HUES64 (cell line): ENCODE measurements at regions not wholly inside any gene's neighbourhood (a gene's known extent, or its start where the extent isn't known, plus 50 kb on each side); places are given as distances from the start of the nearest gene placed in this dataset.

Experiments used
- H3K27ac ChIP-seq: 2 replicates; pipeline ENCODE4 v1.7.0; 2013; ENCODE audit warnings: low read depth, low read length, inconsistent platforms
- H3K27me3 ChIP-seq: 2 replicates; pipeline ENCODE4 v1.6.1; 2013; ENCODE audit warnings: mild to moderate bottlenecking, low read length; ENCODE audit not compliant: insufficient read depth
- H3K36me3 ChIP-seq: 2 replicates; pipeline ENCODE4 v1.6.1; 2013; ENCODE audit warnings: mild to moderate bottlenecking, low read length; ENCODE audit not compliant: insufficient read depth
- H3K4me1 ChIP-seq: 2 replicates; pipeline ENCODE4 v1.6.1; 2013; ENCODE audit warnings: mild to moderate bottlenecking, low read length, moderate library complexity; ENCODE audit not compliant: insufficient read depth
- H3K4me3 ChIP-seq: 2 replicates; pipeline ENCODE4 v1.5.1; 2013; ENCODE audit warnings: mild to moderate bottlenecking, low read length, moderate library complexity
- H3K9ac ChIP-seq: 2 replicates; pipeline ENCODE4 v1.6.1; 2013; ENCODE audit warnings: mild to moderate bottlenecking, low read depth, low read length
- H3K9me3 ChIP-seq: 2 replicates; pipeline ENCODE4 v1.6.1; 2013; ENCODE audit warnings: low read depth, low read length; ENCODE audit not compliant: insufficient read depth
- WGBS: fragments of 150-250, 120-280 bp; methylation state at CpG from one replicate; pipeline ENCODE4 v1.1.7; 2013; ENCODE audit warnings: missing lambda C conversion rate; 5-methylcytosine and 5-hydroxymethylcytosine counted together

GRCh38 chr12:115408642-115409041 is 724.7 kb upstream of the TBX3 start:
- H3K27ac ChIP-seq: no peak overlapping the region
- H3K36me3 ChIP-seq: no peaks in the 10 kb centered on the region
- no peak overlapping the region for H3K9ac ChIP-seq
- 94% methylated on average over 3 of the region's 3 CpGs for WGBS
- H3K4me3 ChIP-seq: no peak overlapping the region
- no peaks in the 10 kb centered on the region for H3K27me3 ChIP-seq
- H3K9me3 ChIP-seq: no peaks in the 10 kb centered on the region
- peaks cover 21% of the 10 kb centered on the region for H3K4me1 ChIP-seq

DNA sequence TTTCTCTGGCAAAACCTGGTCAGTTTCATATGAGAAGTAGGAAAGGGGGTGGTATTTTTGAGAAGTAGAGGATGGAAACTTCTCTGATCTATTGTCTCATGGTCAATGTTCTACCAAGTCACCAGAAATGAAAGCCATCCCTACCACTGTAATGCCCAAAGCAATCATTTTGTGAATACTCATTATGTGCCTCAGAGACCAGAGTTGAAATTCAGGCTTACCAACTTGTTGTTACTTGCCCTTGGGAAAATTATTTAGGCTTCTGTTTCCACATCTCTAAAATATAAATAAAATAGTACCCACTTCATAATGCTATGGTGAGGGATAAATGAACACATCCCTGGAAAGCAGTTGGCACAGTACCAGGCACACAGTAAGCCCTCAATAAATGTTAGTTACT is 723.7 kb upstream of the TBX3 start:
- no peak overlapping the region for H3K9ac ChIP-seq
- H3K4me1 ChIP-seq: peaks cover 21% of the 10 kb centered on the region
- H3K36me3 ChIP-seq: no peaks in the 10 kb centered on the region
- H3K4me3 ChIP-seq: no peak overlapping the region
- no peak overlapping the region for H3K27ac ChIP-seq
- no peaks in the 10 kb centered on the region for H3K27me3 ChIP-seq
- no peaks in the 10 kb centered on the region for H3K9me3 ChIP-seq

GRCh38 chr12:115407036-115407435 is 723.1 kb upstream of the TBX3 start:
- 88% methylated on average over 6 of the region's 6 CpGs for WGBS
- Histone ChIP-seq H3K27ac (no peak overlapping the region), H3K4me3 (no peak overlapping the region), H3K9me3 (no peaks in the 10 kb centered on the region), H3K4me1 (peaks cover 17% of the 10 kb centered on the region), H3K36me3 (no peaks in the 10 kb centered on the region), H3K27me3 (no peaks in the 10 kb centered on the region), H3K9ac (no peak overlapping the region)

DNA sequence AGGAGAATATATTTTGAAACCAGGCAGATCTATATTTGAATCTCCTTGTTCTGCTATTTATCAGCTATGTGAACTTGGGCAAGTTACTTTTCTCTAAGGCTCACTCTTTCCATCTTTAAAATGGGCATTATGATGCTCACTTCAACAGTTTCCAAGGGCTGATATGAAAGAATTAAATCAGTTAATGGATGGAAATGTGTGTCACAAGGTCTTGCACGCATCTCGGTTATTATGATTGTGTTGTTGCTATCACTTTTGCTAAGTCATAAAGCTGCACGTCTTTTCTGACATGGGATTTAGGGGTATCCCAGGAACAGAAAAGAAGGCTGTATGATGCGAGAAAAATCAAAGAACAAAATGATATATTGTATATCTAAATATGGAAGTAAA is 721.5 kb upstream of the TBX3 start:
- Histone ChIP-seq H3K4me3 (no peak overlapping the region), H3K27me3 (no peaks in the 10 kb centered on the region), H3K9me3 (no peaks in the 10 kb centered on the region), H3K27ac (no peak overlapping the region), H3K9ac (no peak overlapping the region), H3K4me1 (peaks cover under 1% of the 10 kb centered on the region), H3K36me3 (no peaks in the 10 kb centered on the region)
- WGBS: 95% methylated on average over 3 of the region's 4 CpGs

GRCh38 chr12:115404761-115405470 is 720.9 kb upstream of the TBX3 start:
- no peak overlapping the region for H3K4me3 ChIP-seq
- 92% methylated on average over 9 of the region's 9 CpGs for WGBS

DNA sequence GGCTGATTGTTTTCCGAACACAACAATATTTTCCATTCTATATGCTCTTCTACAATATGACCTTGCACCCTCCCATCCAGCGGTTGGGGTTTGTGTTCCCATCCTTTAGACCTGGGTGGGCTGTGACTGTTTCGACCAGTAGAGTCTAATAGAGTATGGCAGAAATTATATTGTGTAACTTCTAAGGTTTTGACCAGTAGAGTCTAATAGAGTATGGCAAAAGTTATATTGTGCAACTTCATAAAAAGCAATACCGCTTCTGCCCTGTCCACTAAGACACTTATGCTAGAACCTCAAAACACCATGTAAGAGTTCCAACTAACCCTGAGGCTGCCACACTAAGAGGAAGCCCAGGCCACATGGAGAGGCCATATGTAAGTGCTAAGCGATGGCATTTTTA is 719.7 kb upstream of the TBX3 start:
- no peak overlapping the region for H3K9ac ChIP-seq
- no peak overlapping the region for H3K4me3 ChIP-seq
- H3K9me3 ChIP-seq: no peaks in the 10 kb centered on the region
- H3K27ac ChIP-seq: no peak overlapping the region
- 94% methylated on average over 5 of the region's 5 CpGs for WGBS
- no peaks in the 10 kb centered on the region for H3K36me3 ChIP-seq
- H3K4me1 ChIP-seq: no peaks in the 10 kb centered on the region; the same call in 1 of the 2 replicates
- no peaks in the 10 kb centered on the region for H3K27me3 ChIP-seq

More at GRCh38 chr12:115404761-115405470, 720.9 kb upstream of the TBX3 start:
- H3K27ac ChIP-seq: no peak overlapping the region
- no peaks in the 10 kb centered on the region for H3K27me3 ChIP-seq
- no peaks in the 10 kb centered on the region for H3K9me3 ChIP-seq
- no peak overlapping the region for H3K9ac ChIP-seq
- H3K36me3 ChIP-seq: no peaks in the 10 kb centered on the region
- no peaks in the 10 kb centered on the region; the same call in 1 of the 2 replicates for H3K4me1 ChIP-seq

- no peaks in the 10 kb centered on the region for H3K9me3 ChIP-seq
- no peaks in the 10 kb centered on the region; the same call in 1 of the 2 replicates for H3K4me1 ChIP-seq
- H3K27ac ChIP-seq: no peak overlapping the region
- no peaks in the 10 kb centered on the region for H3K36me3 ChIP-seq
- H3K4me3 ChIP-seq: no peak overlapping the region
- WGBS: 80% methylated on average over 2 of the region's 2 CpGs
- H3K9ac ChIP-seq: no peak overlapping the region
- H3K27me3 ChIP-seq: no peaks in the 10 kb centered on the region
These were observed 719.3 kb upstream of the TBX3 start for GRCh38 chr12:115403253-115403652.

DNA sequence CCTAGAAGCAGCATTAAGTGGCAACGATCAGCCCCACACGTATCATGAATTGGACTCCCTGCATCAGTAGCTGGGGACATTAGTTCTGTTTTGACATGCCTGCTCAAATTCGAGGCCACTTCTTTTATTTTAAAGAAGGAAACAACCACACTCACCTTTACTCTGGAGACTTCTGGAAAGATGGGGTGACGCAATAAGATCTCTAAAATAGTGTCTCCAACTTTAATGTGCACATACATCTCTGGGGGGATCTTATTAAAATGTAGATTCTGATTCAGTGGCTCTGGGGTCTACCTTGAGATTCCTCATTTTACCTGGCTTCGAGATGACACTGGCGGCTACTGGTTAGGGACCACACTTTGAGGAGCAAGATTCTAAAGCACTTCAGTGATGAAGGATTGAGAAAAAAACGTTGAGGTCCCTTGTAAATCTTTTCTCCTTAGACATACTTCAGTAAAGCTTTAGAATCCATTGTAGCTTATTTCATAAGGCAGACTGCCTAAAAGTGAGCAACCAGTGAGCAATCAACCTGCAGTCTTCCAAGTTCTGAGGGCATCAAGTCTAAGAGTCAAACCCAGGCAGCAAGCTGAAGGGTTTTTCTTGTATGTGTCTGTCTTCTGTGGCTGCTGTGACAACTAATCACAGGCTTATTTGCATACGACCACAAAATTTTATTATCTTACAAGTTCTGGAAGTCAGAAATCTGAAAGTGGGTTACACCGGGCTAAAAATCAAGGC is 718.6 kb upstream of the TBX3 start:
- Histone ChIP-seq H3K4me1 (no peaks in the 10 kb centered on the region; the same call in 1 of the 2 replicates), H3K9me3 (no peaks in the 10 kb centered on the region), H3K4me3 (no peak overlapping the region), H3K27ac (no peak overlapping the region), H3K27me3 (no peaks in the 10 kb centered on the region), H3K9ac (no peak overlapping the region), H3K36me3 (no peaks in the 10 kb centered on the region)
- 91% methylated on average over 8 of the region's 9 CpGs for WGBS

DNA sequence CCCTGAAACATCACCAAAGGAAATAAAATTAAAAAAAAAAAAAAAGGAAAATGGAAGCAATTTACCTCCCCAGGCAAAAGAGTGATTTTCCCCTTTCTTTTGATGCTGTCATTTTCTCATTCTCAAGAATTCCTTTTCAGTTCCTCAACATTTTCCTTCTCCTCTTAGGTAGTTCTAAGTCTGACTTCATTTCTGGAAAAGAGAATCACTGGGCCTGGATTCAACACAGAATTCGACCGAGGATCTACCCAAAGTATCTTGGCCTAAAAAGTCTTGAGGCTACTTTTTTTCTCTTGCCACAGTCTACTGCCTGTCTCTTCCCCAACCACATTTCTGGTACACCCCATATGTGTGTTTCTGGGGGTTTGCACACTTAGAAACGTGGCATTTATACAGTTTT is 717.8 kb upstream of the TBX3 start:
- Histone ChIP-seq H3K27ac (no peak overlapping the region), H3K27me3 (no peaks in the 10 kb centered on the region), H3K36me3 (no peaks in the 10 kb centered on the region), H3K4me3 (no peak overlapping the region), H3K9ac (no peak overlapping the region), H3K4me1 (no peaks in the 10 kb centered on the region; the same call in 1 of the 2 replicates), H3K9me3 (peaks cover 4% of the 10 kb centered on the region; the same call in 1 of the 2 replicates)
- 90% methylated on average over 3 of the region's 3 CpGs for WGBS

GRCh38 chr12:115400011-115400410 is 716.0 kb upstream of the TBX3 start:
- WGBS: 96% methylated on average over 4 of the region's 4 CpGs
- H3K9me3 ChIP-seq: peaks cover 10% of the 10 kb centered on the region
- no peak overlapping the region for H3K27ac ChIP-seq
- no peak overlapping the region for H3K9ac ChIP-seq
- H3K36me3 ChIP-seq: no peaks in the 10 kb centered on the region
- no peaks in the 10 kb centered on the region; the same call in 1 of the 2 replicates for H3K4me1 ChIP-seq
- no peaks in the 10 kb centered on the region for H3K27me3 ChIP-seq
- H3K4me3 ChIP-seq: no peak overlapping the region

DNA sequence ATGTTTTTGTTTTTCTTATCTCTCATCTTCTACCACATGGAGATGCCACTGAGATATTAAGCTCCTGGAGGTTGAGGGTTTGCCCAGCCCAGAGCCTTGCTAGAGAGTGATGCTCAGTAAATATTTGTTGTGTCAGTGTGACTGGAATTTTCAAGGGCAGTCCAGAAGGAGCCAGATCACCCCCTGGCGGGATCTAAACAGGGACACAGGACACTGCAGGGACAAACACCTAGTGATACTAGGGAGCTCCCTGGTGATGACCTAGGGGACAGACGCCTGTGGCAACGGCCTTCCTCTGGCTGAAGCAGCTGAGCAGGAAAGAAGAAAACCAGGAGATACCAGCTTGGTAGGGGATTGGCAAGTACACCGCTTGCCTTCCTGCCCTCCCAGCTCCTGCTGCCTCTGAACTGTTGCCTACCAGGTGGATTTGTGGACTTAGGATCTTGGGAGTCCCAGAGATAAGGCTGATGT is 714.4 kb upstream of the TBX3 start:
- Histone ChIP-seq H3K4me1 (no peaks in the 10 kb centered on the region; the same call in 1 of the 2 replicates), H3K27ac (no peak overlapping the region), H3K4me3 (no peak overlapping the region), H3K9me3 (peaks cover 10% of the 10 kb centered on the region), H3K9ac (no peak overlapping the region), H3K36me3 (no peaks in the 10 kb centered on the region), H3K27me3 (no peaks in the 10 kb centered on the region)
- WGBS: 91% methylated on average over 4 of the region's 4 CpGs
